ENCODE measurements at regions not wholly inside any gene's neighbourhood (a gene's known extent, or its start where the extent isn't known, plus 50 kb on each side); places are given as distances from the start of the nearest gene placed in this dataset.

DNA sequence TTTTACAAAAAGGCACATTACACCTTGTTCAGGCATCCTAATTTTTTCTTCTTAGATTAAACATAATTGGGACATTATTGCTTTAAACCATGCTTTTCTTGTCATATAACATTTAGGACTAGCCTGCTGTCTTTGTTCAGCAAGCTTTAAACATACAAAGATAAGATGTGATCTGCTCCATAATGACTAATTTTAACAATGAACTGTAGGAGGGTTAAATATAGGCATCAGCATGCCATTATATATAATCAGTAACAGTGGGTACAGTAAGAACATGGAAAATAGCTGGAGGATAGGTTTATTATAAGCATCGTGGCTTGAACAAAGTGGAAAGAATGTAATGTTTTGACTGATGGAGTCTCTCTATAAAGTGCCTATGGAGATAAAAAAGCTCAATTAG is 661.7 kb downstream of the SLITRK6 start:
- Histone ChIP-seq H3K4me2 (no peak overlapping the region), H3K27me3 (ENCODE audit: insufficient read depth) (no peaks in the 10 kb centered on the region), H2AFZ (no peak overlapping the region), H3K4me3 (no peak overlapping the region), H3K4me1 (ENCODE audit: insufficient read depth) (peaks cover 21% of the 10 kb centered on the region), H3K79me2 (replicated peaks; ENCODE audit: insufficient read depth) (no peaks in the 10 kb centered on the region), H3F3A (replicated peaks; ENCODE audit: low read depth) (no peaks in the 10 kb centered on the region), H4K20me1 (replicated peaks; ENCODE audit: insufficient read depth) (no peaks in the 10 kb centered on the region), H3K27ac (ENCODE audit: low read depth) (no peak overlapping the region), H3K9me2 (ENCODE audit: insufficient read depth) (no peaks in the 10 kb centered on the region), H3K36me3 (ENCODE audit: insufficient read depth) (no peaks in the 10 kb centered on the region)
- peaks cover 28% of the 10 kb centered on the region for H3K4me1 Mint-ChIP-seq
- no peaks in the 10 kb centered on the region for H3K36me3 Mint-ChIP-seq (ENCODE audit: low read depth)
- H3K27me3 Mint-ChIP-seq (ENCODE audit: insufficient read depth, low read depth, poor library complexity): no peaks in the 10 kb centered on the region
- ATAC-seq (no peak), DNase-seq (ENCODE audit: low spot score) (no peak)
- TF ChIP-seq, protein P1, sequence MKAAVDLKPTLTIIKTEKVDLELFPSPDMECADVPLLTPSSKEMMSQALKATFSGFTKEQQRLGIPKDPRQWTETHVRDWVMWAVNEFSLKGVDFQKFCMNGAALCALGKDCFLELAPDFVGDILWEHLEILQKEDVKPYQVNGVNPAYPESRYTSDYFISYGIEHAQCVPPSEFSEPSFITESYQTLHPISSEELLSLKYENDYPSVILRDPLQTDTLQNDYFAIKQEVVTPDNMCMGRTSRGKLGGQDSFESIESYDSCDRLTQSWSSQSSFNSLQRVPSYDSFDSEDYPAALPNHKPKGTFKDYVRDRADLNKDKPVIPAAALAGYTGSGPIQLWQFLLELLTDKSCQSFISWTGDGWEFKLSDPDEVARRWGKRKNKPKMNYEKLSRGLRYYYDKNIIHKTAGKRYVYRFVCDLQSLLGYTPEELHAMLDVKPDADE (IDR thresholded peaks at IDR 0.05): no peak
- TF ChIP-seq POLR2AphosphoS5 (IDR thresholded peaks at IDR 0.05; ENCODE audit: low read depth) (no peak), CREB1 (CRISPR knock-in tag; IDR thresholded peaks at IDR 0.05; ENCODE audit: low read depth) (no peak), NANOG (IDR thresholded peaks at IDR 0.05; ENCODE audit: borderline replicate concordance) (no peak), EZH2 (IDR thresholded peaks at IDR 0.05; ENCODE audit: low read depth, unreplicated experiment) (no peak), STAT1 (IDR thresholded peaks at IDR 0.05; ENCODE audit: unreplicated experiment) (no peak), ZNF114 (CRISPR knock-in tag; IDR thresholded peaks at IDR 0.05) (no peak), ZNF331 (CRISPR knock-in tag; IDR thresholded peaks at IDR 0.05; ENCODE audit: low read depth) (no peak), JUNB (IDR thresholded peaks at IDR 0.05; ENCODE audit: unreplicated experiment) (no peak), EZH2phosphoT487 (IDR thresholded peaks at IDR 0.05; ENCODE audit: unreplicated experiment) (no peak)
- TF ChIP-seq, protein P2, sequence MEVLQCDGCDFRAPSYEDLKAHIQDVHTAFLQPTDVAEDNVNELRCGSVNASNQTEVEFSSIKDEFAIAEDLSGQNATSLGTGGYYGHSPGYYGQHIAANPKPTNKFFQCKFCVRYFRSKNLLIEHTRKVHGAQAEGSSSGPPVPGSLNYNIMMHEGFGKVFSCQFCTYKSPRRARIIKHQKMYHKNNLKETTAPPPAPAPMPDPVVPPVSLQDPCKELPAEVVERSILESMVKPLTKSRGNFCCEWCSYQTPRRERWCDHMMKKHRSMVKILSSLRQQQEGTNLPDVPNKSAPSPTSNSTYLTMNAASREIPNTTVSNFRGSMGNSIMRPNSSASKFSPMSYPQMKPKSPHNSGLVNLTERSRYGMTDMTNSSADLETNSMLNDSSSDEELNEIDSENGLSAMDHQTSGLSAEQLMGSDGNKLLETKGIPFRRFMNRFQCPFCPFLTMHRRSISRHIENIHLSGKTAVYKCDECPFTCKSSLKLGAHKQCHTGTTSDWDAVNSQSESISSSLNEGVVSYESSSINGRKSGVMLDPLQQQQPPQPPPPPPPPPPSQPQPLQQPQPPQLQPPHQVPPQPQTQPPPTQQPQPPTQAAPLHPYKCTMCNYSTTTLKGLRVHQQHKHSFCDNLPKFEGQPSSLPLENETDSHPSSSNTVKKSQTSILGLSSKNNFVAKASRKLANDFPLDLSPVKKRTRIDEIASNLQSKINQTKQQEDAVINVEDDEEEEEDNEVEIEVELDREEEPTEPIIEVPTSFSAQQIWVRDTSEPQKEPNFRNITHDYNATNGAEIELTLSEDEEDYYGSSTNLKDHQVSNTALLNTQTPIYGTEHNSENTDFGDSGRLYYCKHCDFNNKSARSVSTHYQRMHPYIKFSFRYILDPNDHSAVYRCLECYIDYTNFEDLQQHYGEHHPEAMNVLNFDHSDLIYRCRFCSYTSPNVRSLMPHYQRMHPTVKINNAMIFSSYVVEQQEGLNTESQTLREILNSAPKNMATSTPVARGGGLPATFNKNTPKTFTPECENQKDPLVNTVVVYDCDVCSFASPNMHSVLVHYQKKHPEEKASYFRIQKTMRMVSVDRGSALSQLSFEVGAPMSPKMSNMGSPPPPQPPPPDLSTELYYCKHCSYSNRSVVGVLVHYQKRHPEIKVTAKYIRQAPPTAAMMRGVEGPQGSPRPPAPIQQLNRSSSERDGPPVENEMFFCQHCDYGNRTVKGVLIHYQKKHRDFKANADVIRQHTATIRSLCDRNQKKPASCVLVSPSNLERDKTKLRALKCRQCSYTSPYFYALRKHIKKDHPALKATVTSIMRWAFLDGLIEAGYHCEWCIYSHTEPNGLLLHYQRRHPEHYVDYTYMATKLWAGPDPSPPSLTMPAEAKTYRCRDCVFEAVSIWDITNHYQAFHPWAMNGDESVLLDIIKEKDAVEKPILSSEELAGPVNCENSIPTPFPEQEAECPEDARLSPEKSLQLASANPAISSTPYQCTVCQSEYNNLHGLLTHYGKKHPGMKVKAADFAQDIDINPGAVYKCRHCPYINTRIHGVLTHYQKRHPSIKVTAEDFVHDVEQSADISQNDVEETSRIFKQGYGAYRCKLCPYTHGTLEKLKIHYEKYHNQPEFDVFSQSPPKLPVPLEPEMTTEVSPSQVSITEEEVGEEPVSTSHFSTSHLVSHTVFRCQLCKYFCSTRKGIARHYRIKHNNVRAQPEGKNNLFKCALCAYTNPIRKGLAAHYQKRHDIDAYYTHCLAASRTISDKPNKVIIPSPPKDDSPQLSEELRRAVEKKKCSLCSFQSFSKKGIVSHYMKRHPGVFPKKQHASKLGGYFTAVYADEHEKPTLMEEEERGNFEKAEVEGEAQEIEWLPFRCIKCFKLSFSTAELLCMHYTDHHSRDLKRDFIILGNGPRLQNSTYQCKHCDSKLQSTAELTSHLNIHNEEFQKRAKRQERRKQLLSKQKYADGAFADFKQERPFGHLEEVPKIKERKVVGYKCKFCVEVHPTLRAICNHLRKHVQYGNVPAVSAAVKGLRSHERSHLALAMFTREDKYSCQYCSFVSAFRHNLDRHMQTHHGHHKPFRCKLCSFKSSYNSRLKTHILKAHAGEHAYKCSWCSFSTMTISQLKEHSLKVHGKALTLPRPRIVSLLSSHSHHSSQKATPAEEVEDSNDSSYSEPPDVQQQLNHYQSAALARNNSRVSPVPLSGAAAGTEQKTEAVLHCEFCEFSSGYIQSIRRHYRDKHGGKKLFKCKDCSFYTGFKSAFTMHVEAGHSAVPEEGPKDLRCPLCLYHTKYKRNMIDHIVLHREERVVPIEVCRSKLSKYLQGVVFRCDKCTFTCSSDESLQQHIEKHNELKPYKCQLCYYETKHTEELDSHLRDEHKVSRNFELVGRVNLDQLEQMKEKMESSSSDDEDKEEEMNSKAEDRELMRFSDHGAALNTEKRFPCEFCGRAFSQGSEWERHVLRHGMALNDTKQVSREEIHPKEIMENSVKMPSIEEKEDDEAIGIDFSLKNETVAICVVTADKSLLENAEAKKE (CRISPR knock-in tag; IDR thresholded peaks at IDR 0.05): no peak
- TF ChIP-seq, protein P3, sequence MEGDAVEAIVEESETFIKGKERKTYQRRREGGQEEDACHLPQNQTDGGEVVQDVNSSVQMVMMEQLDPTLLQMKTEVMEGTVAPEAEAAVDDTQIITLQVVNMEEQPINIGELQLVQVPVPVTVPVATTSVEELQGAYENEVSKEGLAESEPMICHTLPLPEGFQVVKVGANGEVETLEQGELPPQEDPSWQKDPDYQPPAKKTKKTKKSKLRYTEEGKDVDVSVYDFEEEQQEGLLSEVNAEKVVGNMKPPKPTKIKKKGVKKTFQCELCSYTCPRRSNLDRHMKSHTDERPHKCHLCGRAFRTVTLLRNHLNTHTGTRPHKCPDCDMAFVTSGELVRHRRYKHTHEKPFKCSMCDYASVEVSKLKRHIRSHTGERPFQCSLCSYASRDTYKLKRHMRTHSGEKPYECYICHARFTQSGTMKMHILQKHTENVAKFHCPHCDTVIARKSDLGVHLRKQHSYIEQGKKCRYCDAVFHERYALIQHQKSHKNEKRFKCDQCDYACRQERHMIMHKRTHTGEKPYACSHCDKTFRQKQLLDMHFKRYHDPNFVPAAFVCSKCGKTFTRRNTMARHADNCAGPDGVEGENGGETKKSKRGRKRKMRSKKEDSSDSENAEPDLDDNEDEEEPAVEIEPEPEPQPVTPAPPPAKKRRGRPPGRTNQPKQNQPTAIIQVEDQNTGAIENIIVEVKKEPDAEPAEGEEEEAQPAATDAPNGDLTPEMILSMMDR (conservative IDR thresholded peaks at IDR 0.05; ENCODE audit: low read depth in 2 of 2): no peak
- TF ChIP-seq, protein P4, sequence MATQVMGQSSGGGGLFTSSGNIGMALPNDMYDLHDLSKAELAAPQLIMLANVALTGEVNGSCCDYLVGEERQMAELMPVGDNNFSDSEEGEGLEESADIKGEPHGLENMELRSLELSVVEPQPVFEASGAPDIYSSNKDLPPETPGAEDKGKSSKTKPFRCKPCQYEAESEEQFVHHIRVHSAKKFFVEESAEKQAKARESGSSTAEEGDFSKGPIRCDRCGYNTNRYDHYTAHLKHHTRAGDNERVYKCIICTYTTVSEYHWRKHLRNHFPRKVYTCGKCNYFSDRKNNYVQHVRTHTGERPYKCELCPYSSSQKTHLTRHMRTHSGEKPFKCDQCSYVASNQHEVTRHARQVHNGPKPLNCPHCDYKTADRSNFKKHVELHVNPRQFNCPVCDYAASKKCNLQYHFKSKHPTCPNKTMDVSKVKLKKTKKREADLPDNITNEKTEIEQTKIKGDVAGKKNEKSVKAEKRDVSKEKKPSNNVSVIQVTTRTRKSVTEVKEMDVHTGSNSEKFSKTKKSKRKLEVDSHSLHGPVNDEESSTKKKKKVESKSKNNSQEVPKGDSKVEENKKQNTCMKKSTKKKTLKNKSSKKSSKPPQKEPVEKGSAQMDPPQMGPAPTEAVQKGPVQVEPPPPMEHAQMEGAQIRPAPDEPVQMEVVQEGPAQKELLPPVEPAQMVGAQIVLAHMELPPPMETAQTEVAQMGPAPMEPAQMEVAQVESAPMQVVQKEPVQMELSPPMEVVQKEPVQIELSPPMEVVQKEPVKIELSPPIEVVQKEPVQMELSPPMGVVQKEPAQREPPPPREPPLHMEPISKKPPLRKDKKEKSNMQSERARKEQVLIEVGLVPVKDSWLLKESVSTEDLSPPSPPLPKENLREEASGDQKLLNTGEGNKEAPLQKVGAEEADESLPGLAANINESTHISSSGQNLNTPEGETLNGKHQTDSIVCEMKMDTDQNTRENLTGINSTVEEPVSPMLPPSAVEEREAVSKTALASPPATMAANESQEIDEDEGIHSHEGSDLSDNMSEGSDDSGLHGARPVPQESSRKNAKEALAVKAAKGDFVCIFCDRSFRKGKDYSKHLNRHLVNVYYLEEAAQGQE (IDR thresholded peaks at IDR 0.05; ENCODE audit: unreplicated experiment): no peak
- no peak overlapping the region for H3K27ac Mint-ChIP-seq
- H3K9me3 Mint-ChIP-seq: no peaks in the 10 kb centered on the region; the same call in 2 of the 3 replicates
- no peak overlapping the region for H3K4me3 Mint-ChIP-seq
